Suprapubic skin (tissue), 4 donors: ENCODE measurements at regions not wholly inside any gene's neighbourhood (a gene's known extent, or its start where the extent isn't known, plus 50 kb on each side); places are given as distances from the start of the nearest gene placed in this dataset.

ENCODE experiments used
- DNase-seq, 2 donors: peaks; one replicate each; pipeline ENCODE4 v3.0.0-alpha.2; 2019; ENCODE audit warnings: low spot score in 2 of 2
- H3K27ac ChIP-seq: fragments of 200-600 bp; sonication (generic); one replicate; pipeline ENCODE4 v1.5.1; 2019
- H3K27me3 ChIP-seq: fragments of 200-600 bp; sonication (generic); one replicate; pipeline ENCODE4 v1.5.1; 2019
- H3K36me3 ChIP-seq: fragments of 200-600 bp; sonication (generic); one replicate; pipeline ENCODE4 v1.5.1; 2019
- H3K4me1 ChIP-seq: fragments of 200-600 bp; sonication (generic); one replicate; pipeline ENCODE4 v1.5.1; 2019
- H3K4me3 ChIP-seq: fragments of 200-600 bp; sonication (generic); one replicate; pipeline ENCODE4 v1.5.1; 2019; ENCODE audit warnings: mild to moderate bottlenecking
- H3K9me3 ChIP-seq: fragments of 200-600 bp; sonication (generic); one replicate; pipeline ENCODE4 v1.5.1; 2019
- EP300 ChIP-seq: sonication (generic); formaldehyde crosslinking; IDR thresholded peaks from one replicate; pipeline ENCODE4 v1.6.1; 2017; ENCODE audit warnings: antibody characterized with exemption
- POLR2A ChIP-seq, 2 donors: fragments of 450-650 bp; IDR thresholded peaks; one replicate each; pipeline ENCODE4 v1.6.1; 2017; ENCODE audit warnings: antibody characterized with exemption in 2 of 2, mild to moderate bottlenecking in 2 of 2, moderate library complexity in 2 of 2
- POLR2AphosphoS5 ChIP-seq, 3 donors: sonication (generic); formaldehyde crosslinking; IDR thresholded peaks; one replicate each; pipeline ENCODE4 v1.6.1; 2017; ENCODE audit warnings: antibody characterized with exemption in 3 of 3
- WGBS: methylation state at CpG from one replicate; pipeline ENCODE4 v1.1.5; 2018; 5-methylcytosine and 5-hydroxymethylcytosine counted together
- TF ChIP-seq, protein P1 (sequence below), 2 donors: fragments of 200-600 bp in 1 of 2; fragments of 450-650 bp in 1 of 2; sonication (generic) in 1 of 2; IDR thresholded peaks; one replicate each; pipeline ENCODE4 v1.5.1; 2016 to 2019; ENCODE audit warnings: antibody characterized with exemption in 2 of 2, mild to moderate bottlenecking in 1 of 2, moderate library complexity in 1 of 2

- peaks cover 20% of the 10 kb centered on the region for H3K4me1 ChIP-seq
- no peaks in the 10 kb centered on the region for H3K27me3 ChIP-seq
- H3K4me3 ChIP-seq = peak overlapping the region; percentile 54
- no peak for DNase-seq
- no peaks in the 10 kb centered on the region for H3K9me3 ChIP-seq
- no peak overlapping the region for H3K27ac ChIP-seq
- WGBS = 33% methylated on average over 5 of the region's 7 CpGs
- TF ChIP-seq POLR2AphosphoS5 (IDR thresholded peaks at IDR 0.05) = no peak
- TF ChIP-seq, protein P1, sequence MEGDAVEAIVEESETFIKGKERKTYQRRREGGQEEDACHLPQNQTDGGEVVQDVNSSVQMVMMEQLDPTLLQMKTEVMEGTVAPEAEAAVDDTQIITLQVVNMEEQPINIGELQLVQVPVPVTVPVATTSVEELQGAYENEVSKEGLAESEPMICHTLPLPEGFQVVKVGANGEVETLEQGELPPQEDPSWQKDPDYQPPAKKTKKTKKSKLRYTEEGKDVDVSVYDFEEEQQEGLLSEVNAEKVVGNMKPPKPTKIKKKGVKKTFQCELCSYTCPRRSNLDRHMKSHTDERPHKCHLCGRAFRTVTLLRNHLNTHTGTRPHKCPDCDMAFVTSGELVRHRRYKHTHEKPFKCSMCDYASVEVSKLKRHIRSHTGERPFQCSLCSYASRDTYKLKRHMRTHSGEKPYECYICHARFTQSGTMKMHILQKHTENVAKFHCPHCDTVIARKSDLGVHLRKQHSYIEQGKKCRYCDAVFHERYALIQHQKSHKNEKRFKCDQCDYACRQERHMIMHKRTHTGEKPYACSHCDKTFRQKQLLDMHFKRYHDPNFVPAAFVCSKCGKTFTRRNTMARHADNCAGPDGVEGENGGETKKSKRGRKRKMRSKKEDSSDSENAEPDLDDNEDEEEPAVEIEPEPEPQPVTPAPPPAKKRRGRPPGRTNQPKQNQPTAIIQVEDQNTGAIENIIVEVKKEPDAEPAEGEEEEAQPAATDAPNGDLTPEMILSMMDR (IDR thresholded peaks at IDR 0.05) = no peak
- no peak for TF ChIP-seq EP300
- TF ChIP-seq POLR2A (IDR thresholded peaks at IDR 0.05) = no peak
- no peaks in the 10 kb centered on the region for H3K36me3 ChIP-seq
These were observed 1313.5 kb upstream of the WWC1 start for GRCh38 chr5:166977911-166978422.

DNA sequence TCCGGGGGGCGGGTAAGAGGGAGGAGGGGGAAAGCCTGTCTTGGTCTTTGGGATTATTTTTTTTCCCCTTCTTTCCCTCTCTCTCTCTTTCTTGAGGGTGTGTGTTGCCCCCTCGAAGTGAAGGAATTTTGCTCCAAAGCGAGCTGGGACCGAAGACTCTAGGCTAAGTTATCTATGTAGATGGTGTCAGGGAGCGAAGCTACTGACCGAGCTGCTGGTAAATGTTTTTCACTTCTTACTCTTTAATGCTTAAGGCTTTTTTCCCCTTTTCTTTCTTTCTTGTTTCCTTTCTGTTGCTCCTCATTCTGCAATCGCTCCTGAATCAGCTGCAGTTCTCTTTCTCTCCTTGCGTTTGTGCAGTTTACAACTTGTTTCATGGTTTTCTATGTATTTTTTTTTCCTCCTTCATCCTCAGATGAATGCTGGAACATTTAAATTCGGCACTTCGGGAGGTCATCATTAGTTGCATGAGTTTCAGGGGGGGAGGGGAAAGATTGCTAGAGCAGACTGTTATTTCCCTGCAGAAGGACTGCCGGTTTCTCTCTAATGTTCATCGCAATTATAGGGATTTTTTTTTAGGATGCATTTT is 1312.0 kb upstream of the WWC1 start:
- Histone ChIP-seq H3K4me1 (peaks cover 20% of the 10 kb centered on the region), H3K27ac (no peak overlapping the region), H3K36me3 (no peaks in the 10 kb centered on the region), H3K4me3 (peak overlapping the region; percentile 54), H3K27me3 (no peaks in the 10 kb centered on the region), H3K9me3 (no peaks in the 10 kb centered on the region)
- DNase-seq = no peak
- TF ChIP-seq POLR2A (IDR thresholded peaks at IDR 0.05) = no peak
- TF ChIP-seq POLR2AphosphoS5 (IDR thresholded peaks at IDR 0.05) = no peak
- TF ChIP-seq, protein P1 (IDR thresholded peaks at IDR 0.05) = no peak
- TF ChIP-seq EP300 = no peak
- 0% methylated on average over 13 of the region's 13 CpGs for WGBS

GRCh38 chr5:166980666-166981065 is 1310.8 kb upstream of the WWC1 start:
- TF ChIP-seq POLR2A (IDR thresholded peaks at IDR 0.05) (no peak), EP300 (no peak), POLR2AphosphoS5 (IDR thresholded peaks at IDR 0.05) (no peak)
- TF ChIP-seq, protein P1 (IDR thresholded peaks at IDR 0.05) = no peak
- H3K9me3 ChIP-seq = no peaks in the 10 kb centered on the region
- H3K27ac ChIP-seq = no peak overlapping the region
- no peaks in the 10 kb centered on the region for H3K27me3 ChIP-seq
- 31% methylated on average over 1 of the region's 1 CpG for WGBS
- DNase-seq = no peak
- H3K4me3 ChIP-seq = no peak overlapping the region
- H3K4me1 ChIP-seq = peaks cover 20% of the 10 kb centered on the region
- H3K36me3 ChIP-seq = no peaks in the 10 kb centered on the region

DNA sequence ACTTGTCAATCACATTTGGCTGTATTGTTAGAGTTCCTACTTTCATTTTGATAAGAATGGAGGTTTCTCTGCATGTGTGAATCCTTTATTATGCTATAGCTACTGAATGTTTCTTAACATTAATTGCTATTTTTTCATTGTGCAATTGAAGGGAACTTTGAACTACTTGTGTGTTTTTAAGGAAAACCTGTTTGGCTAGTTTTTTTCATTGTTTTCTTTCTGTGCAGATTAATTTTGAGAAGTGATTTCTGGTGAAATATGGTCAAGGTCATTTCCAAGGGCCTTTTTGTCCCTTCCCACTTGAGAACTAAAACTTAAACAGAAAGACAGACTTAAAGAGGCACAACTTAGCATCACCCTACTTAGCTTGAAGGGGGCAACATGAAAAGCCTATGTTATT is 1309.2 kb upstream of the WWC1 start:
- Histone ChIP-seq H3K27ac (no peak overlapping the region), H3K4me3 (no peak overlapping the region), H3K36me3 (no peaks in the 10 kb centered on the region), H3K9me3 (no peaks in the 10 kb centered on the region), H3K27me3 (no peaks in the 10 kb centered on the region), H3K4me1 (peaks cover 20% of the 10 kb centered on the region)
- TF ChIP-seq, protein P1 (IDR thresholded peaks at IDR 0.05) = no peak
- no peak for TF ChIP-seq EP300
- no peak for TF ChIP-seq POLR2A (IDR thresholded peaks at IDR 0.05)
- no peak for TF ChIP-seq POLR2AphosphoS5 (IDR thresholded peaks at IDR 0.05)
- no peak for DNase-seq

DNA sequence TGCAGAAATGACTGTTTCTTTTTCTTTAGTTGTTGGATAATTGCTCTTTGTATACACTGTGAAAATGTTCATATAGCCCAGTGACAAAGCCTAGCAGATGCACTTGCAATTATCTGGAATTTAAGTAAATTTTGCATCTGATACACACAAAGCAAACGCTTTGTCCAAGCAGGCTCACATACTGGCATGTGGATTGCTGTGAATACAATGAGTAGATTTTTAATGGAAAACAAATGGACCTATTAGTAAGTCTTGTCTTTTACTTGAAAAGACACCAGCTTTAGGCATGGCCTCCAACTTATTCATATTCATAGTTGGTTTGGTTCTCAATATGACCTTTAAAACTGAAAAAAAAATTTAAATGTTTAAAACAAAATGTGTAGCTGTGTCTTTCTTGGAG is 1299.8 kb upstream of the WWC1 start:
- H3K36me3 ChIP-seq = no peaks in the 10 kb centered on the region
- DNase-seq = no peak
- no peaks in the 10 kb centered on the region for H3K27me3 ChIP-seq
- no peaks in the 10 kb centered on the region for H3K9me3 ChIP-seq
- WGBS = 71% methylated on average over 1 of the region's 1 CpG
- TF ChIP-seq POLR2AphosphoS5 (IDR thresholded peaks at IDR 0.05) (no peak), EP300 (no peak), POLR2A (IDR thresholded peaks at IDR 0.05) (no peak)
- TF ChIP-seq, protein P1 (IDR thresholded peaks at IDR 0.05) = no peak
- no peak overlapping the region for H3K27ac ChIP-seq
- no peak overlapping the region for H3K4me3 ChIP-seq
- H3K4me1 ChIP-seq = peaks cover 7% of the 10 kb centered on the region
